ENCODE measurements at regions not wholly inside any gene's neighbourhood (a gene's known extent, or its start where the extent isn't known, plus 50 kb on each side); places are given as distances from the start of the nearest gene placed in this dataset.

GRCh38 chr1:192906334-192906733 is 97.5 kb downstream of the RGS2 start:
- Histone ChIP-seq H3K27ac (ENCODE audit: low read depth in 2 of 2, low read length in 1 of 2) (no peak overlapping the region), H3K9me2 (no peaks in the 10 kb centered on the region), H3K9ac (no peak overlapping the region), H2AFZ (ENCODE audit: low read depth) (0 out of 2 replicates have a peak overlapping the region, but pooled peaks have one; percentile 13), H3K27me3 (ENCODE audit: insufficient read depth) (no peaks in the 10 kb centered on the region), H3F3A (replicated peaks; ENCODE audit: insufficient read depth) (peaks cover 12% of the 10 kb centered on the region), H3K79me2 (ENCODE audit: insufficient read depth) (no peaks in the 10 kb centered on the region), H3K4me1 (ENCODE audit: control insufficient read depth in 1 of 2, insufficient read depth in 2 of 2, low read depth in 1 of 2, low read length in 1 of 2) (no peaks in the 10 kb centered on the region; a peak in 2 of 4 replicates), H3K9me3 (no peaks in the 10 kb centered on the region), H3K4me2 (no peak overlapping the region), H4K20me1 (ENCODE audit: insufficient read depth) (no peaks in the 10 kb centered on the region), H3K4me3 (ENCODE audit: low read depth in 2 of 2, low read length in 1 of 2) (no peak overlapping the region), H3K36me3 (replicated peaks in 1 of 2; ENCODE audit: control insufficient read depth in 1 of 2, insufficient read depth in 2 of 2, low read length in 1 of 2) (no peaks in the 10 kb centered on the region)
- ChIA-PET POLR2A (no interaction called here), CTCF (no interaction called here)
- 77% methylated on average over 3 of the region's 3 CpGs for WGBS (ENCODE audit: low lambda C conversion rate)
- no peak for DNase-seq
- TF ChIP-seq SIN3A (IDR thresholded peaks at IDR 0.05; ENCODE audit: borderline replicate concordance, low read depth, low read length): no peak
- TF ChIP-seq MEF2A (IDR thresholded peaks at IDR 0.05; ENCODE audit: borderline replicate concordance, low read depth): no peak
- no peak for TF ChIP-seq NRF1 (IDR thresholded peaks at IDR 0.05; ENCODE audit: low read depth, low read length)
- no peak for TF ChIP-seq NFIC (IDR thresholded peaks at IDR 0.05; ENCODE audit: borderline replicate concordance)
- TF ChIP-seq MXI1 (IDR thresholded peaks at IDR 0.05; ENCODE audit: low read depth, low read length): no peak
- TF ChIP-seq TEAD4 (IDR thresholded peaks at IDR 0.05; ENCODE audit: borderline replicate concordance, insufficient read depth): no peak
- no peak for TF ChIP-seq FOXJ3 (CRISPR knock-in tag; IDR thresholded peaks at IDR 0.05)
- no peak for TF ChIP-seq REST (IDR thresholded peaks at IDR 0.05; ENCODE audit: low read depth, low read length)
- no peak for TF ChIP-seq JUND (IDR thresholded peaks at IDR 0.05)
- no peak for TF ChIP-seq GABPA (IDR thresholded peaks at IDR 0.05; ENCODE audit: low read depth)
- TF ChIP-seq EP300 (IDR thresholded peaks at IDR 0.05; ENCODE audit: borderline replicate concordance in 1 of 2, low read depth in 1 of 2, low read length in 1 of 2): no peak
- TF ChIP-seq TAF1 (IDR thresholded peaks at IDR 0.05; ENCODE audit: borderline replicate concordance, low read depth, low read length): no peak
- no peak for TF ChIP-seq FOXM1 (IDR thresholded peaks at IDR 0.05; ENCODE audit: low read depth)
- no peak for TF ChIP-seq YY1 (IDR thresholded peaks at IDR 0.05; ENCODE audit: low read depth)
- TF ChIP-seq ELF1 (IDR thresholded peaks at IDR 0.05): no peak
- no peak for TF ChIP-seq TCF12 (IDR thresholded peaks at IDR 0.05)
- no peak for TF ChIP-seq GATA2 (CRISPR knock-in tag; IDR thresholded peaks at IDR 0.05)
- TF ChIP-seq CHD2 (IDR thresholded peaks at IDR 0.05; ENCODE audit: low read length, partially characterized antibody): no peak
